SU-DHL-6 (cell line): ENCODE measurements at regions not wholly inside any gene's neighbourhood (a gene's known extent, or its start where the extent isn't known, plus 50 kb on each side); places are given as distances from the start of the nearest gene placed in this dataset.

Experiments used
- CTCF ChIP-seq: fragments of 200-600 bp; sonication (generic); IDR thresholded peaks from one replicate; pipeline ENCODE4 v1.5.1; 2017; ENCODE audit warnings: antibody characterized with exemption, mild to moderate bottlenecking, low read length, moderate library complexity; ENCODE audit not compliant: insufficient read depth, poor library complexity, severe bottlenecking
- EZH2phosphoT487 ChIP-seq: fragments of 200-600 bp; sonication (generic), shearing (Covaris generic); conservative IDR thresholded peaks from 2 replicates; pipeline ENCODE4 v1.6.1; 2018; ENCODE audit warnings: mild to moderate bottlenecking, antibody characterized with exemption, low read length, moderate library complexity, mixed read lengths

GRCh38 chr10:30731963-30732362 is 102.4 kb upstream of the LYZL2 start:
- TF ChIP-seq CTCF: no peak
- TF ChIP-seq EZH2phosphoT487: no peak
